ENCODE measurements at regions not wholly inside any gene's neighbourhood (a gene's known extent, or its start where the extent isn't known, plus 50 kb on each side); places are given as distances from the start of the nearest gene placed in this dataset.
"Not testable (repeated sequence)": the region's sequence is repeated elsewhere in the genome, so short reads cannot be mapped to it uniquely, and the experiment has no call there.

GRCh38 chr4:156396534-156396933 lies 442.9 kb upstream of the CTSO start:
- no peaks in the 10 kb centered on the region for H3K36me3 ChIP-seq (ENCODE audit: control insufficient read depth, insufficient read depth, low read length)
- no peaks in the 10 kb centered on the region for H3K4me1 ChIP-seq (ENCODE audit: control insufficient read depth, insufficient read depth, low read length)
- H3K9me3 ChIP-seq (replicated peaks; ENCODE audit: control insufficient read depth, low read depth, low read length) = no peaks in the 10 kb centered on the region
- DNase-seq = no peak
- no peak overlapping the region for H3K4me3 ChIP-seq (ENCODE audit: low read length)
- H3K27me3 ChIP-seq (ENCODE audit: control insufficient read depth, insufficient read depth, low read length) = no peaks in the 10 kb centered on the region
- WGBS (ENCODE audit: insufficient coverage) = no CpG with 5 or more reads among the region's 2 CpGs
- no peak overlapping the region for H3K27ac ChIP-seq (ENCODE audit: low read length)

GRCh38 chr4:156391325-156391653 lies 437.6 kb upstream of the CTSO start:
- WGBS (ENCODE audit: insufficient coverage) = no CpG with 5 or more reads among the region's 2 CpGs
- Histone ChIP-seq H3K9me3 (replicated peaks; ENCODE audit: control insufficient read depth, low read depth, low read length) (no peaks in the 10 kb centered on the region), H3K4me3 (ENCODE audit: low read length) (no peak overlapping the region), H3K4me1 (ENCODE audit: control insufficient read depth, insufficient read depth, low read length) (no peaks in the 10 kb centered on the region), H3K27me3 (ENCODE audit: control insufficient read depth, insufficient read depth, low read length) (no peaks in the 10 kb centered on the region), H3K36me3 (ENCODE audit: control insufficient read depth, insufficient read depth, low read length) (no peaks in the 10 kb centered on the region), H3K27ac (ENCODE audit: low read length) (peak overlapping the region; percentile 40)
- DNase-seq = no peak

- DNase-seq = peak; percentile 77
- Histone ChIP-seq H3K36me3 (ENCODE audit: control insufficient read depth, insufficient read depth, low read length) (no peaks in the 10 kb centered on the region), H3K27ac (ENCODE audit: low read length) (no peak overlapping the region), H3K9me3 (replicated peaks; ENCODE audit: control insufficient read depth, low read depth, low read length) (no peaks in the 10 kb centered on the region), H3K4me1 (ENCODE audit: control insufficient read depth, insufficient read depth, low read length) (no peaks in the 10 kb centered on the region), H3K27me3 (ENCODE audit: control insufficient read depth, insufficient read depth, low read length) (no peaks in the 10 kb centered on the region), H3K4me3 (ENCODE audit: low read length) (no peak overlapping the region)
- 53% methylated on average over 2 of the region's 4 CpGs for WGBS (ENCODE audit: insufficient coverage)
Measured at GRCh38 chr4:156390599-156391324, 437.1 kb upstream of the CTSO start.

- Histone ChIP-seq H3K4me1 (ENCODE audit: control insufficient read depth, insufficient read depth, low read length) (no peaks in the 10 kb centered on the region), H3K27me3 (ENCODE audit: control insufficient read depth, insufficient read depth, low read length) (no peaks in the 10 kb centered on the region), H3K4me3 (ENCODE audit: low read length) (no peak overlapping the region), H3K9me3 (replicated peaks; ENCODE audit: control insufficient read depth, low read depth, low read length) (no peaks in the 10 kb centered on the region), H3K27ac (ENCODE audit: low read length) (no peak overlapping the region), H3K36me3 (ENCODE audit: control insufficient read depth, insufficient read depth, low read length) (no peaks in the 10 kb centered on the region)
- no peak for DNase-seq
- WGBS (ENCODE audit: insufficient coverage) = no CpG with 5 or more reads among the region's 3 CpGs
Measured at GRCh38 chr4:156388826-156389225, 435.2 kb upstream of the CTSO start.

- Histone ChIP-seq H3K36me3 (ENCODE audit: control insufficient read depth, insufficient read depth, low read length) (no peaks in the 10 kb centered on the region), H3K27ac (ENCODE audit: low read length) (no peak overlapping the region), H3K4me1 (ENCODE audit: control insufficient read depth, insufficient read depth, low read length) (no peaks in the 10 kb centered on the region), H3K27me3 (ENCODE audit: control insufficient read depth, insufficient read depth, low read length) (no peaks in the 10 kb centered on the region), H3K9me3 (replicated peaks; ENCODE audit: control insufficient read depth, low read depth, low read length) (no peaks in the 10 kb centered on the region), H3K4me3 (ENCODE audit: low read length) (no peak overlapping the region)
- peak; percentile 30 for DNase-seq
- WGBS (ENCODE audit: insufficient coverage) = 60% methylated on average over 1 of the region's 8 CpGs
Measured at GRCh38 chr4:156378033-156378665, 424.5 kb upstream of the CTSO start.

- Histone ChIP-seq H3K27ac (ENCODE audit: low read length) (no peak overlapping the region), H3K36me3 (ENCODE audit: control insufficient read depth, insufficient read depth, low read length) (no peaks in the 10 kb centered on the region), H3K4me3 (ENCODE audit: low read length) (no peak overlapping the region), H3K9me3 (replicated peaks; ENCODE audit: control insufficient read depth, low read depth, low read length) (no peaks in the 10 kb centered on the region), H3K4me1 (ENCODE audit: control insufficient read depth, insufficient read depth, low read length) (no peaks in the 10 kb centered on the region), H3K27me3 (ENCODE audit: control insufficient read depth, insufficient read depth, low read length) (no peaks in the 10 kb centered on the region)
- no peak for DNase-seq
- no CpG with 5 or more reads among the region's 5 CpGs for WGBS (ENCODE audit: insufficient coverage)
Measured at GRCh38 chr4:156377036-156377710, 423.5 kb upstream of the CTSO start.

- Histone ChIP-seq H3K27me3 (ENCODE audit: control insufficient read depth, insufficient read depth, low read length) (no peaks in the 10 kb centered on the region), H3K36me3 (ENCODE audit: control insufficient read depth, insufficient read depth, low read length) (no peaks in the 10 kb centered on the region), H3K9me3 (replicated peaks; ENCODE audit: control insufficient read depth, low read depth, low read length) (no peaks in the 10 kb centered on the region), H3K27ac (ENCODE audit: low read length) (no peak overlapping the region), H3K4me3 (ENCODE audit: low read length) (no peak overlapping the region), H3K4me1 (ENCODE audit: control insufficient read depth, insufficient read depth, low read length) (no peaks in the 10 kb centered on the region)
- no peak for DNase-seq
Measured at GRCh38 chr4:156374894-156375293, 421.2 kb upstream of the CTSO start.

GRCh38 chr4:156374069-156374468 lies 420.4 kb upstream of the CTSO start:
- Histone ChIP-seq H3K27ac (ENCODE audit: low read length) (no peak overlapping the region), H3K4me3 (ENCODE audit: low read length) (no peak overlapping the region), H3K27me3 (ENCODE audit: control insufficient read depth, insufficient read depth, low read length) (no peaks in the 10 kb centered on the region), H3K9me3 (replicated peaks; ENCODE audit: control insufficient read depth, low read depth, low read length) (no peaks in the 10 kb centered on the region), H3K36me3 (ENCODE audit: control insufficient read depth, insufficient read depth, low read length) (no peaks in the 10 kb centered on the region), H3K4me1 (ENCODE audit: control insufficient read depth, insufficient read depth, low read length) (no peaks in the 10 kb centered on the region)
- WGBS (ENCODE audit: insufficient coverage) = no CpG with 5 or more reads among the region's 2 CpGs
- no peak for DNase-seq

GRCh38 chr4:156367502-156367901 lies 413.8 kb upstream of the CTSO start:
- WGBS (ENCODE audit: insufficient coverage) = 79% methylated on average over 8 of the region's 13 CpGs
- not testable (repeated sequence) for H3K9me3 ChIP-seq (replicated peaks; ENCODE audit: control insufficient read depth, low read depth, low read length); H3K4me1 ChIP-seq (ENCODE audit: control insufficient read depth, insufficient read depth, low read length); H3K27me3 ChIP-seq (ENCODE audit: control insufficient read depth, insufficient read depth, low read length); DNase-seq; H3K27ac ChIP-seq (ENCODE audit: low read length); H3K4me3 ChIP-seq (ENCODE audit: low read length); H3K36me3 ChIP-seq (ENCODE audit: control insufficient read depth, insufficient read depth, low read length)

- Histone ChIP-seq H3K9me3 (replicated peaks; ENCODE audit: control insufficient read depth, low read depth, low read length) (no peaks in the 10 kb centered on the region), H3K27me3 (ENCODE audit: control insufficient read depth, insufficient read depth, low read length) (no peaks in the 10 kb centered on the region), H3K4me3 (ENCODE audit: low read length) (no peak overlapping the region), H3K4me1 (ENCODE audit: control insufficient read depth, insufficient read depth, low read length) (no peaks in the 10 kb centered on the region), H3K27ac (ENCODE audit: low read length) (no peak overlapping the region), H3K36me3 (ENCODE audit: control insufficient read depth, insufficient read depth, low read length) (no peaks in the 10 kb centered on the region)
- no peak for DNase-seq
- no CpG with 5 or more reads among the region's 2 CpGs for WGBS (ENCODE audit: insufficient coverage)
Measured at GRCh38 chr4:156362581-156362980, 408.9 kb upstream of the CTSO start.

All from muscle of leg (tissue), 3 donors.